Lower leg skin (tissue), 3 donors: ENCODE measurements at regions not wholly inside any gene's neighbourhood (a gene's known extent, or its start where the extent isn't known, plus 50 kb on each side); places are given as distances from the start of the nearest gene placed in this dataset.

ENCODE experiments used
- POLR2A ChIP-seq, 2 donors: fragments of 450-650 bp; IDR thresholded peaks; one replicate each; pipeline ENCODE4 v1.6.1; 2016 to 2017; ENCODE audit warnings: antibody characterized with exemption in 2 of 2, mild to moderate bottlenecking in 1 of 2, moderate library complexity in 1 of 2
- TF ChIP-seq, protein P1 (sequence below), 3 donors: fragments of 450-650 bp; IDR thresholded peaks; one replicate each; pipeline ENCODE4 v1.5.1; 2016; ENCODE audit warnings: antibody characterized with exemption in 3 of 3, mild to moderate bottlenecking in 3 of 3, moderate library complexity in 2 of 3

DNA sequence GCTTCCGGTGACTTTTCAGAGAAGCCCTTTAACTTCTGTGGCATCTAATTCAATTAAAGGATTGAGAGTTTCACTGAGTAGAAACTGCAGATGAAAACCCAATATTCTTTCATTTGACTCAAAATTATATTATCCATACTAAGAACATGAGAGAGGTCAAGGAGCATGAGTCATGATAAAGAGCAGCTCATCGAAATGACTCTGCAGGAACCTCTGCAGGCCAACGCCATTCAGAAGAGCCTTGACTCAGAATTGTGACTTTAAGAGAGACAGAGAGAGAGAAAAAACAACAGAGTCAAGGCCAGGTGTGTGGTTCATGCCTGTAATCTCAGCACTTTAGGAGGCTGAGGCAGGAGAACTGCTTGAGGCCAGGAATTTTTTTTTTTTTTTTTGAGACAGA is 417.2 kb upstream of the XYLT1 start:
- TF ChIP-seq POLR2A (IDR thresholded peaks at IDR 0.05), result no peak
- TF ChIP-seq, protein P1, sequence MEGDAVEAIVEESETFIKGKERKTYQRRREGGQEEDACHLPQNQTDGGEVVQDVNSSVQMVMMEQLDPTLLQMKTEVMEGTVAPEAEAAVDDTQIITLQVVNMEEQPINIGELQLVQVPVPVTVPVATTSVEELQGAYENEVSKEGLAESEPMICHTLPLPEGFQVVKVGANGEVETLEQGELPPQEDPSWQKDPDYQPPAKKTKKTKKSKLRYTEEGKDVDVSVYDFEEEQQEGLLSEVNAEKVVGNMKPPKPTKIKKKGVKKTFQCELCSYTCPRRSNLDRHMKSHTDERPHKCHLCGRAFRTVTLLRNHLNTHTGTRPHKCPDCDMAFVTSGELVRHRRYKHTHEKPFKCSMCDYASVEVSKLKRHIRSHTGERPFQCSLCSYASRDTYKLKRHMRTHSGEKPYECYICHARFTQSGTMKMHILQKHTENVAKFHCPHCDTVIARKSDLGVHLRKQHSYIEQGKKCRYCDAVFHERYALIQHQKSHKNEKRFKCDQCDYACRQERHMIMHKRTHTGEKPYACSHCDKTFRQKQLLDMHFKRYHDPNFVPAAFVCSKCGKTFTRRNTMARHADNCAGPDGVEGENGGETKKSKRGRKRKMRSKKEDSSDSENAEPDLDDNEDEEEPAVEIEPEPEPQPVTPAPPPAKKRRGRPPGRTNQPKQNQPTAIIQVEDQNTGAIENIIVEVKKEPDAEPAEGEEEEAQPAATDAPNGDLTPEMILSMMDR (IDR thresholded peaks at IDR 0.05), result no peak
